ENCODE measurements at regions not wholly inside any gene's neighbourhood (a gene's known extent, or its start where the extent isn't known, plus 50 kb on each side); places are given as distances from the start of the nearest gene placed in this dataset.
A peak's percentile ranks its signal among the peaks of the same experiment; 100 is the strongest.

DNA sequence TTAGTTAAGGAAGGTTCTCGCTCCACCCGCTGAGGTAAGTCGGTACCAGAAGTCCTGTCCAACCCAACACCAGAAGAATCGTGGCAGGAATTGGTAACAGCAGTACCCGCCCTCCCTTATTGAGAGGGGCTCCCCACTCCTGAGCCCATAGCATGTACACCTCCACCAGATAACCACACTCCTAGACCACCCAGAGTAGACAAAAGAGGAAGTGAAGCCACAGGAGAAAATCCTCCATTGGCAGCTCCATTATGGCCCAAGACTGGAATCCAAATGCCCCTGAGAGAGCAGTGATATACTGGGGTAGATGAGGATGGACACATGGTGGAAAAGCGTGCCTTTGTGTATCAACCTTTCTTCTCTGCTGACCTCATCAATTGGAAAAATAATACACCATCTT, 106.1 kb upstream of the EPB41L4A start:
- TF ChIP-seq ZFX (IDR thresholded peaks at IDR 0.05) = no peak
- TF ChIP-seq, protein P1, sequence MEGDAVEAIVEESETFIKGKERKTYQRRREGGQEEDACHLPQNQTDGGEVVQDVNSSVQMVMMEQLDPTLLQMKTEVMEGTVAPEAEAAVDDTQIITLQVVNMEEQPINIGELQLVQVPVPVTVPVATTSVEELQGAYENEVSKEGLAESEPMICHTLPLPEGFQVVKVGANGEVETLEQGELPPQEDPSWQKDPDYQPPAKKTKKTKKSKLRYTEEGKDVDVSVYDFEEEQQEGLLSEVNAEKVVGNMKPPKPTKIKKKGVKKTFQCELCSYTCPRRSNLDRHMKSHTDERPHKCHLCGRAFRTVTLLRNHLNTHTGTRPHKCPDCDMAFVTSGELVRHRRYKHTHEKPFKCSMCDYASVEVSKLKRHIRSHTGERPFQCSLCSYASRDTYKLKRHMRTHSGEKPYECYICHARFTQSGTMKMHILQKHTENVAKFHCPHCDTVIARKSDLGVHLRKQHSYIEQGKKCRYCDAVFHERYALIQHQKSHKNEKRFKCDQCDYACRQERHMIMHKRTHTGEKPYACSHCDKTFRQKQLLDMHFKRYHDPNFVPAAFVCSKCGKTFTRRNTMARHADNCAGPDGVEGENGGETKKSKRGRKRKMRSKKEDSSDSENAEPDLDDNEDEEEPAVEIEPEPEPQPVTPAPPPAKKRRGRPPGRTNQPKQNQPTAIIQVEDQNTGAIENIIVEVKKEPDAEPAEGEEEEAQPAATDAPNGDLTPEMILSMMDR (conservative IDR thresholded peaks at IDR 0.05) = no peak
- no peak overlapping the region for H3K27ac ChIP-seq

DNA sequence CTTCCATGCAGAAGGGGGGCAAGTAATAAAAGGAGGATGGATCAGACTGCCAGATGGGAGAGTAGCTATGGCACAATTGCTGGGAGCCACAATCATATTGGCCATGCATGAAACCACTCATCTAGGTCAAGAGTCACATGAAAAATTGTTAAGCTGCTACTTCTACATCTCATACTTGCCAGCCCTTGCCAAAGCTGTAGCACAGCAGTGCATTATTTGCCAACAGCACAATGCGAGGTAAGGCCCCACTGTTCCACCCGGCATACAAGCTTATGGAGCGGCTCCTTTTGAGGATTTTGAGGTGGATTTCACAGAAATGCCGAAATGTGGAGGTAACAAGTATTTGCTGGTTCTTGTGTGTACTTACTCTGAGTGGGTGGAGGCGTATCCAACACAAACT, 109.9 kb upstream of the EPB41L4A start:
- TF ChIP-seq ZFX (IDR thresholded peaks at IDR 0.05) = no peak
- TF ChIP-seq, protein P1 (conservative IDR thresholded peaks at IDR 0.05) = no peak
- H3K27ac ChIP-seq = no peak overlapping the region

DNA sequence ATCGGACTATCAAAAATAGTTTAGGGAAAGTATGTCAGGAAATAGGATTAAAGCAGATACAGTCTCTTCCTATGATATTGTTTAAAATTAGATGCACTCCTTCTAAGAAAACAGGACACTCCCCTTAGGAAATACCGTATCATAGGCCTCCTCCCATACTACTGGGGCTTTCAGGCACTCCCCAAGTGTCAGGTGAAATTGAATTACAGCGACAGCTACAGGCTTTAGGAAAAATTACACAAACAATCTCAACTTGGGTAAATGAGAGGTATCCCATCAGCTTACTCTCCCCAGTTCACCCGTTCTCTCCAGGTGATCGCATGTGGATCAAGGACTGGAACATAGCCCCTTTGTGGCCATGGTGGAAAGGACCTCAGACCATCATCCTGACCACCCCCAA, 110.4 kb upstream of the EPB41L4A start:
- no peak overlapping the region for H3K27ac ChIP-seq
- TF ChIP-seq ZFX (IDR thresholded peaks at IDR 0.05) = no peak
- TF ChIP-seq, protein P1 (conservative IDR thresholded peaks at IDR 0.05) = peak; percentile 64

DNA sequence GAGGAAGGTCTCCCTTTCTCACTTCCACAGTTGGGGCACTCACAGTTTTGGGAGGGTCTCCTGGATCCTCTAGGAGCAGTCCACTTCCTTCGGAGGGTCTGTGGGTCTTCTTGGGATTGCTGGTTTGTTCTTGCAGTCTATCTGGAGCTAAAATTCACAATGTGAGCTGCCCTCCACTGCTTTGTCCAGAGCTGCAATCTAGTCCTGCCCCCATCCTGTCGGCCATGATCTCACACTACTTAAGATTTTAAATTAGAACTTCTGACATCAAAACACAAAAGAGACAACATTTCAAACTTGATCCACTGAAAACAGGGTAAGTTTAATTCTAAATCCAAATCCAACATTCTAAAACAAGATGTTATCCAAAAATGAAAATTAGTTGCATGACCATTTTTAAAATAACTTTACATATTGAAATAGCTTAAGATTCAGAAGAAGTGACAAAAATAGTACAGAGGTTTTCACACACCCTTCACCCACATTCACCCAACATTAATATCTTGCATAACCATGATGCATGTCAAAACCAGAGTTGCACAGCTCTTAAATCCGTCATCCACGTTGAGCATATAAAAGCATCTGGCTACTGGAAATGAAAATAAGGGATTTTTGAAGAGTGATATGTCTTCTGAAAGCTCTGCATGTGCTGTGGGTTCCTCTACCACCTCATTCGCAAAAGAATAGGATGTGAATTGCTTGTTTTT, 113.7 kb upstream of the EPB41L4A start:
- H3K27ac ChIP-seq = no peak overlapping the region
- TF ChIP-seq, protein P1 (conservative IDR thresholded peaks at IDR 0.05) = no peak
- no peak for TF ChIP-seq ZFX (IDR thresholded peaks at IDR 0.05)

DNA sequence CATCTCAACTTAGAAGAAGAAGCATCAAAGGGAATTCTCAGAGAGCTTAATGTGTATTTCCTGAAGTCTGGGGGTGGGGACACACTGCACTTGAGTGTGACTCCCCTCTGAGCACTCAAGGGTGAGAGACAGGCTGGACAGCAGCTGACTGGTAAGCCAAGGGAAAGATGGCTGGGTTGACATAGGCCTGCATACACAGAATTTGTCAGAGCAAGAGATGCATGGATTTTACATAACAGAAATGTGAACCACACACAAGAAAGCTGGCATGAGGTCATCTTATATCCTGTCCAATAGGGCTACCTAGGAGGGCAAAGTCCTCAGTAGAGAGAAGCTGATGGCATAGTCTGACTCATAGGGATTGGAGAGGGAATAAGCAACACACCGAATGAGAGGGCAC, 114.3 kb upstream of the EPB41L4A start:
- no peak for TF ChIP-seq ZFX (IDR thresholded peaks at IDR 0.05)
- TF ChIP-seq, protein P1 (conservative IDR thresholded peaks at IDR 0.05) = no peak
- no peak overlapping the region for H3K27ac ChIP-seq

DNA sequence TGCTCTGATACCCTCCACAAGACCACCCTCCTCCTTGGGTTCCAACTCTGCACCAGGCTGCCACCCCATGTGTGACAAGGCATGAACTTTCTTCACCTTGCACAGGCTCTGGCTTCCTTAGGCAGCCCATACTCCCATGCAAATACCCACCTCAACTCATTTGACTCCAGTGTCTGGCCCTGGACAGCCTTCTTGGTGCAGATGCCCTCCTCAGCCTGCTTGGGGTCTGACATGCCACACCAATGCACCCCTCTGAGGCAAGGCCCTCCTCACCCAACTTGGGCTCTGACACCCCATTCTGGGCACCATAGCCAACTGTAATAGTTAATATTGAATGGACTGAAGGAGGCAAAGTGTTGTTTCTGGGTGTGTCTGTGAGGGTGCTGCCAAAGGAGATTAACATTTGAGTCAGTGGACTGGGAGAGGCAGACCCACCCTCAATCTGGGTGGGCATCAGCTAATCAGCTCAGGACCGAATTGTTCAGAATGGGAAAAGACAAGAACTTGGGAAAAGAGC, 115.0 kb upstream of the EPB41L4A start:
- no peak overlapping the region for H3K27ac ChIP-seq
- TF ChIP-seq ZFX (IDR thresholded peaks at IDR 0.05) = no peak
- TF ChIP-seq, protein P1 (conservative IDR thresholded peaks at IDR 0.05) = no peak

DNA sequence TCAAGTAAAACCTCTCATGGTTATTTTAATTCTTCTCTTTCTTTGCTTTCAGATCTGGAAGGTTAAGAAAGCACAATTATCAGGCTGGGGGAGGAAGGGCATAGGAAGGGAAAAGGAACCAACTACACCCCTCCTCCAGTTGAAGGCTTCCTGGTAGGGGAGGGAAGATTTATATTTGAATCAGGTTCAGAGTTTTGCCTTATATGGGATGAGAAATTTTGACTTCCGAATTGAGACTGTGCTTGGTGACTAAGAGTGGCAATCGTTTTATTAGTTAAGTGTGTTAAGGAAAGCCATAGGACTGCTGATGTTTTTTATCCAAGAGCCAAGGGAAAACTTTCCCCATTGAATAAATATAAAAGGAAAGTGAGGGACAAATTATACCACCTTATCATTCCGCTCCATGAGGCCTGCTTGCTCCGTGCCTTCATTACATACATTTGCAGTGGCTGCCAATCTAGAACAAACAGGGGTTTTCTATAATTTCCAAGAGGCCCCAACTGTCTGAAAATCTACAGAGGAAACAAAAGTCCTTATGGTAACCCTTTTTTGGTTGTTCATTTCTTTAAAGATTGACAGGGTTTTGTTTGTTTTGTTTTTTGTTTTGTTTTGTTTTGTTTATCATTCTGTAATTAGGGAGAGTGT, 115.7 kb upstream of the EPB41L4A start:
- no peak overlapping the region for H3K27ac ChIP-seq
- TF ChIP-seq ZFX (IDR thresholded peaks at IDR 0.05) = no peak
- TF ChIP-seq, protein P1 (conservative IDR thresholded peaks at IDR 0.05) = no peak

Measured in C4-2B (cell line).